ENCODE measurements at regions not wholly inside any gene's neighbourhood (a gene's known extent, or its start where the extent isn't known, plus 50 kb on each side); places are given as distances from the start of the nearest gene placed in this dataset.

DNA sequence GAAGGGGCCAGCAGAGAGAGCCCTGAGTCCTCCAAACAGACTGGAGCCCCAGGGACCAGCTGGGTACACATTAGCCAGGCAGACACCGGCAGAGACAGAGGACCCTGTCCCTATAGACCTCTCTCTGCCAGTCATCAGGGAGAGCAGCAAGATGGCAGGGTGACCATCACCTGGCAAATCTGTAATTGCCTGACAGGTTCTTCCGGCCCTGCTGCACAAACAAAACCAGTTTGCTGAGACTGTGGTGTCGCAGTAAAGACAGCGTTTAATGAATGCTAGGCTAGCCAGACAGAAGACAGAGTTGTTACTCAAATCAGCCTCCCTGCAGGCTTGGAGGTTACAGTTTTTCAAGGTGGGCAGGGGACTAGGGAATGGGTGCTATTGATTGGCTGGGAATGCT lies 618.9 kb downstream of the NPHP4 start:
- no peak overlapping the region for H3K4me3 ChIP-seq (ENCODE audit: low read length)
- H3K4me1 ChIP-seq (ENCODE audit: low read length): no peaks in the 10 kb centered on the region
- no peak overlapping the region for H3K9ac ChIP-seq (ENCODE audit: low read length)
- no peak overlapping the region for H2AFZ ChIP-seq (ENCODE audit: low read length)
- H3K4me2 ChIP-seq (ENCODE audit: low read depth, low read length, poor library complexity, severe bottlenecking): no peak overlapping the region
- 0 out of 2 replicates have a peak, but pooled peaks cover 4% of the 10 kb centered on the region for H3K9me3 ChIP-seq (ENCODE audit: low read length)
- DNase-seq: no peak
- no peaks in the 10 kb centered on the region for H3K27me3 ChIP-seq (ENCODE audit: low read length)
- no peak overlapping the region for H3K27ac ChIP-seq (ENCODE audit: low read length)
- no peaks in the 10 kb centered on the region for H3K9me2 ChIP-seq (replicated peaks; ENCODE audit: insufficient read depth, low read length)
- H3K79me2 ChIP-seq (ENCODE audit: low read length): no peaks in the 10 kb centered on the region
- H4K20me1 ChIP-seq (ENCODE audit: insufficient read depth, low read depth, low read length): no peaks in the 10 kb centered on the region
- no peaks in the 10 kb centered on the region for H3K36me3 ChIP-seq (ENCODE audit: insufficient read depth, low read length)

- H3K9me3 ChIP-seq (ENCODE audit: low read length): 0 out of 2 replicates have a peak, but pooled peaks cover 4% of the 10 kb centered on the region
- H2AFZ ChIP-seq (ENCODE audit: low read length): no peak overlapping the region
- H3K9me2 ChIP-seq (replicated peaks; ENCODE audit: insufficient read depth, low read length): no peaks in the 10 kb centered on the region
- H3K4me2 ChIP-seq (ENCODE audit: low read depth, low read length, poor library complexity, severe bottlenecking): no peak overlapping the region
- no peaks in the 10 kb centered on the region for H3K27me3 ChIP-seq (ENCODE audit: low read length)
- no peaks in the 10 kb centered on the region for H3K36me3 ChIP-seq (ENCODE audit: insufficient read depth, low read length)
- H3K4me3 ChIP-seq (ENCODE audit: low read length): no peak overlapping the region
- no peak overlapping the region for H3K27ac ChIP-seq (ENCODE audit: low read length)
- no peaks in the 10 kb centered on the region for H4K20me1 ChIP-seq (ENCODE audit: insufficient read depth, low read depth, low read length)
- no peak overlapping the region for H3K9ac ChIP-seq (ENCODE audit: low read length)
- no peaks in the 10 kb centered on the region for H3K4me1 ChIP-seq (ENCODE audit: low read length)
- no peak for DNase-seq
- no peaks in the 10 kb centered on the region for H3K79me2 ChIP-seq (ENCODE audit: low read length)
These were observed 621.0 kb downstream of the NPHP4 start for GRCh38 chr1:5371270-5371669.

DNA sequence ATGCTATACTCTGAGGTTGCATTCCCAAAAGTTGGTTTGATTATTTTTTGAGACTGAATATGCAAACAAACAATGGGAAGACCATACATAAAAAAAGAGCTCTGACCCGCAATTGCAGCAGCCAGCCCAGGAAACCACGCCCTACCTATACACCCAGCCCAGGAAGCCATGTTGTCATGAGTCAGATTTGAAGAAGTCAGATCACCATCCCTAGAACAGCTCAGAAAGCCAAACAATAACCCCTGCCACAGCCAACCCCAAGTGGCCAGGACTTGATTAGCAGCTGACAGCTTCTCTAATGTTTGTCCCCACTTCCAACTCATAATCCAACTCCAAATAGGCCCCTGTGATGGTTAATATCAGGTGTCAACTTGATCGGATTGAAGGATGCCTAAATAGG lies 621.9 kb downstream of the NPHP4 start:
- no peak overlapping the region for H3K27ac ChIP-seq (ENCODE audit: low read length)
- no peak overlapping the region for H3K9ac ChIP-seq (ENCODE audit: low read length)
- H3K9me2 ChIP-seq (replicated peaks; ENCODE audit: insufficient read depth, low read length): no peaks in the 10 kb centered on the region
- H3K27me3 ChIP-seq (ENCODE audit: low read length): no peaks in the 10 kb centered on the region
- H3K4me1 ChIP-seq (ENCODE audit: low read length): no peaks in the 10 kb centered on the region
- H3K4me3 ChIP-seq (ENCODE audit: low read length): no peak overlapping the region
- DNase-seq: no peak
- H3K36me3 ChIP-seq (ENCODE audit: insufficient read depth, low read length): no peaks in the 10 kb centered on the region
- 0 out of 2 replicates have a peak, but pooled peaks cover 4% of the 10 kb centered on the region for H3K9me3 ChIP-seq (ENCODE audit: low read length)
- no peak overlapping the region for H3K4me2 ChIP-seq (ENCODE audit: low read depth, low read length, poor library complexity, severe bottlenecking)
- no peak overlapping the region for H2AFZ ChIP-seq (ENCODE audit: low read length)
- H3K79me2 ChIP-seq (ENCODE audit: low read length): no peaks in the 10 kb centered on the region
- H4K20me1 ChIP-seq (ENCODE audit: insufficient read depth, low read depth, low read length): no peaks in the 10 kb centered on the region

GRCh38 chr1:5369223-5369622 lies 623.0 kb downstream of the NPHP4 start:
- Histone ChIP-seq H3K4me3 (ENCODE audit: low read length) (no peak overlapping the region), H3K9me3 (ENCODE audit: low read length) (0 out of 2 replicates have a peak, but pooled peaks cover 4% of the 10 kb centered on the region), H3K4me2 (ENCODE audit: low read depth, low read length, poor library complexity, severe bottlenecking) (no peak overlapping the region), H3K27me3 (ENCODE audit: low read length) (no peaks in the 10 kb centered on the region), H3K9me2 (replicated peaks; ENCODE audit: insufficient read depth, low read length) (no peaks in the 10 kb centered on the region), H3K27ac (ENCODE audit: low read length) (no peak overlapping the region), H3K4me1 (ENCODE audit: low read length) (no peaks in the 10 kb centered on the region), H3K79me2 (ENCODE audit: low read length) (no peaks in the 10 kb centered on the region), H2AFZ (ENCODE audit: low read length) (no peak overlapping the region), H3K36me3 (ENCODE audit: insufficient read depth, low read length) (no peaks in the 10 kb centered on the region), H4K20me1 (ENCODE audit: insufficient read depth, low read depth, low read length) (no peaks in the 10 kb centered on the region), H3K9ac (ENCODE audit: low read length) (no peak overlapping the region)
- no peak for DNase-seq

GRCh38 chr1:5368201-5368600 lies 624.0 kb downstream of the NPHP4 start:
- no peak overlapping the region for H3K9ac ChIP-seq (ENCODE audit: low read length)
- H3K27me3 ChIP-seq (ENCODE audit: low read length): no peaks in the 10 kb centered on the region
- H3K4me3 ChIP-seq (ENCODE audit: low read length): no peak overlapping the region
- H3K27ac ChIP-seq (ENCODE audit: low read length): no peak overlapping the region
- no peaks in the 10 kb centered on the region for H3K9me2 ChIP-seq (replicated peaks; ENCODE audit: insufficient read depth, low read length)
- H4K20me1 ChIP-seq (ENCODE audit: insufficient read depth, low read depth, low read length): no peaks in the 10 kb centered on the region
- H2AFZ ChIP-seq (ENCODE audit: low read length): no peak overlapping the region
- no peaks in the 10 kb centered on the region for H3K36me3 ChIP-seq (ENCODE audit: insufficient read depth, low read length)
- H3K9me3 ChIP-seq (ENCODE audit: low read length): no peaks in the 10 kb centered on the region
- H3K4me1 ChIP-seq (ENCODE audit: low read length): no peaks in the 10 kb centered on the region
- no peak for DNase-seq
- no peak overlapping the region for H3K4me2 ChIP-seq (ENCODE audit: low read depth, low read length, poor library complexity, severe bottlenecking)
- H3K79me2 ChIP-seq (ENCODE audit: low read length): no peaks in the 10 kb centered on the region

DNA sequence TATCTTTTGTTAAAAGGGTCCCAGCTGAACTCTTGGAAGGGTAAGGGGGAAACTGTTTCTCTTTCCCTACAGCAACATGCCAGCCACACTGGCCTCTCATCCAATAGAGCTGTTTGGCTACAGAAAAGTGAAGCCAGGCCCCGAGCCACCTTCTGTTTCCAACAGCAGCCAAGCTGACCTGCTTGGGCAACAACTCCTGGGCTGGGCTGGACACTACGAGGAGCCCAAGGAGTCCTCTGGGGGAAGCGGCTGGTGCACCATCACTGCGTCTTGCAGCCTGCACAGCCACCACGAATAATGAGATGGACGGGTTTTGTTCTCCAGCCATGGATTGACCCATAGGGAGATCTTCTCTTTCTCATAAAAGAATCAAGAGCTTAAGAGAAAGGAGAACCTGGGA lies 624.9 kb downstream of the NPHP4 start:
- Histone ChIP-seq H3K4me2 (ENCODE audit: low read depth, low read length, poor library complexity, severe bottlenecking) (no peak overlapping the region), H3K4me3 (ENCODE audit: low read length) (no peak overlapping the region), H3K79me2 (ENCODE audit: low read length) (no peaks in the 10 kb centered on the region), H3K9ac (ENCODE audit: low read length) (no peak overlapping the region), H3K27ac (ENCODE audit: low read length) (no peak overlapping the region), H2AFZ (ENCODE audit: low read length) (no peak overlapping the region), H3K36me3 (ENCODE audit: insufficient read depth, low read length) (no peaks in the 10 kb centered on the region), H3K4me1 (ENCODE audit: low read length) (no peaks in the 10 kb centered on the region), H3K27me3 (ENCODE audit: low read length) (no peaks in the 10 kb centered on the region), H3K9me2 (replicated peaks; ENCODE audit: insufficient read depth, low read length) (no peaks in the 10 kb centered on the region), H4K20me1 (ENCODE audit: insufficient read depth, low read depth, low read length) (no peaks in the 10 kb centered on the region), H3K9me3 (ENCODE audit: low read length) (no peaks in the 10 kb centered on the region)
- no peak for DNase-seq

- Histone ChIP-seq H3K79me2 (ENCODE audit: low read length) (no peaks in the 10 kb centered on the region), H3K27ac (ENCODE audit: low read length) (no peak overlapping the region), H3K9me2 (replicated peaks; ENCODE audit: insufficient read depth, low read length) (no peaks in the 10 kb centered on the region), H3K27me3 (ENCODE audit: low read length) (no peaks in the 10 kb centered on the region), H3K4me1 (ENCODE audit: low read length) (no peaks in the 10 kb centered on the region), H3K9me3 (ENCODE audit: low read length) (no peaks in the 10 kb centered on the region), H3K36me3 (ENCODE audit: insufficient read depth, low read length) (no peaks in the 10 kb centered on the region), H3K4me2 (ENCODE audit: low read depth, low read length, poor library complexity, severe bottlenecking) (no peak overlapping the region), H3K9ac (ENCODE audit: low read length) (no peak overlapping the region), H4K20me1 (ENCODE audit: insufficient read depth, low read depth, low read length) (no peaks in the 10 kb centered on the region), H2AFZ (ENCODE audit: low read length) (no peak overlapping the region), H3K4me3 (ENCODE audit: low read length) (no peak overlapping the region)
- DNase-seq: no peak
These were observed 626.5 kb downstream of the NPHP4 start for GRCh38 chr1:5365751-5366150.

DNA sequence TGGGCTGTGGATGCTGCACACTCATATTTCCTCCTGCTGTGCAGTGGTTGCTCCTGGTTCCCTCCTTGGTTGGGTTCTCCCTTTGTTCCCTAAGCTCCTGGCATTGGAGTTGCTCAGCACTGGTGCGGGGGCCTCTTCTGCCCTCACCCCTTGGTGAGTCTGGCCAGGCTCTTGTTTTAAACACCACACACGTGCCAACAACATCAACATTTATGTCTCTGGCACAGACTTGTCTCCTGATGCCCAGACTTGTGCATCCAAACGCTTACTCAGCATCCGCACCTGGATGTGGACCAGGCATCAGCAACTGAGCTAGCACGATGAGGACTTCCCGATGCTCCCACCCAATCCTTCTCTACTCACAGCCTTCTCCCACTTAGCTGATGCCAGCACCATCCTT lies 627.6 kb downstream of the NPHP4 start:
- H3K79me2 ChIP-seq (ENCODE audit: low read length): no peaks in the 10 kb centered on the region
- no peaks in the 10 kb centered on the region for H3K9me2 ChIP-seq (replicated peaks; ENCODE audit: insufficient read depth, low read length)
- H2AFZ ChIP-seq (ENCODE audit: low read length): no peak overlapping the region
- H3K27ac ChIP-seq (ENCODE audit: low read length): no peak overlapping the region
- H3K4me3 ChIP-seq (ENCODE audit: low read length): no peak overlapping the region
- H3K4me1 ChIP-seq (ENCODE audit: low read length): no peaks in the 10 kb centered on the region
- no peak overlapping the region for H3K9ac ChIP-seq (ENCODE audit: low read length)
- no peak for DNase-seq
- H3K4me2 ChIP-seq (ENCODE audit: low read depth, low read length, poor library complexity, severe bottlenecking): no peak overlapping the region
- no peaks in the 10 kb centered on the region for H3K36me3 ChIP-seq (ENCODE audit: insufficient read depth, low read length)
- no peaks in the 10 kb centered on the region for H3K27me3 ChIP-seq (ENCODE audit: low read length)
- no peaks in the 10 kb centered on the region for H4K20me1 ChIP-seq (ENCODE audit: insufficient read depth, low read depth, low read length)
- no peaks in the 10 kb centered on the region for H3K9me3 ChIP-seq (ENCODE audit: low read length)

DNA sequence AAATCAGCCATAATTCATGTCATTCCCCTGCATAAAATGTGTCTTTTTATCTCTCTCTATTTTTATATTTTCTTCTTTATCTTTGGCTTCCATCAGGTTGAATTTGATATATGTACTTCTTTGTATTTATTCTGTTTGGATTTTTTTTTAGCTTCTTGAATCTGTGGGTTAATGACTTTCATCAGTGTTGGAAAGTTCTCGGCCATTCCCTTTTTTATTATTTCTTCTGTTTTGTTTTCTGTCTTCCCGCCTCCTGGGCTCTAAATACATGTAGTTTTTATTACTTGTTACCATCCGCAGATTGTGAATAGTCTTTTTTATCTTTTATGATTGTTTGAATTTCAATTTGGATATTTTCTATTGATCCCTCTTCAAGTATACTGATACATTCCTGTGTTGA lies 637.5 kb downstream of the NPHP4 start:
- Histone ChIP-seq H3K9me3 (ENCODE audit: low read length) (no peaks in the 10 kb centered on the region), H3K27ac (ENCODE audit: low read length) (no peak overlapping the region), H3K9me2 (replicated peaks; ENCODE audit: insufficient read depth, low read length) (no peaks in the 10 kb centered on the region), H3K36me3 (ENCODE audit: insufficient read depth, low read length) (no peaks in the 10 kb centered on the region), H3K4me1 (ENCODE audit: low read length) (no peaks in the 10 kb centered on the region), H3K79me2 (ENCODE audit: low read length) (no peaks in the 10 kb centered on the region), H3K4me2 (ENCODE audit: low read depth, low read length, poor library complexity, severe bottlenecking) (no peak overlapping the region), H3K27me3 (ENCODE audit: low read length) (no peaks in the 10 kb centered on the region; the same call in 1 of the 2 replicates), H3K9ac (ENCODE audit: low read length) (no peak overlapping the region), H4K20me1 (ENCODE audit: insufficient read depth, low read depth, low read length) (no peaks in the 10 kb centered on the region), H2AFZ (ENCODE audit: low read length) (no peak overlapping the region), H3K4me3 (ENCODE audit: low read length) (no peak overlapping the region)
- no peak for DNase-seq

Measured in Karpas-422 (cell line).